HS-5 (cell line): ENCODE measurements at regions not wholly inside any gene's neighbourhood (a gene's known extent, or its start where the extent isn't known, plus 50 kb on each side); places are given as distances from the start of the nearest gene placed in this dataset.

Experiments used
- DNase-seq: peaks from one replicate; pipeline ENCODE4 v3.0.0-alpha.2; 2012; ENCODE audit warnings: low read depth

DNA sequence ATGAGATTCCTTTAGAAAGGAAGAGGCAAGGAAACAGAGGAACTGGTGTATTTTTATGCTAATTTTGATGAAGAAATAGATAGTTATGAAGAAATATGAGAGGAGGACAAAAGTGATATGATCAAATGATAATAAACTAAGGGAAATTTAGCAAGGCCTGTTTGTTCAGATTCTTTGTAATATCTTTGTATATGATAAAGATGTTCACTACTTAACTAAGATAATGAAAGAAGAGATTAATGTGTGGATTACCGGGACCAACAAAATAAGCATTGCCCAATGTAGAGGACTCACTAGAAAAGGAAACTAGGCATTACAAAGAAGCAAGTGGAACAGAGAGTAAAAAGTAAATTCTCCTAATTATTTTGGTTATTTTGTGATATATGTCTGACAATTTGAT is 99.0 kb upstream of the FIGN start:
- no peak for DNase-seq

DNA sequence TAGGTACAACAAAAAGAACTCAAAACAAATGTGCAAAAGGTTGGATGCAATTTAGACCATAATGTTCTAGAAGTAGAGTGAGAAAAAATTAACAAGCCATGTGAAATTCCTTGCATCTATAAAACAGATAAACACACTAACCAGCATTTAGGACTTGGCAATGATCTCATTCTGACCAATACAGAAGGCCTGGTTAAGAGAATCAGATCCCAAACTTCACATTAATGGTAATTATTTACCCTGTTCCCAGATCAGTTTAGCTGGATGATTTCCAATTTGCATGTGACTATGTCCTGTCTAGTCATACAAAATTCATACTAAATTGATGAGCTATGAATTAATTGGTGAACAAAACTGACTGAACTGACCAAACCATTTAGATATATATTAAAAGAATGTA is 98.4 kb upstream of the FIGN start:
- no peak for DNase-seq

DNA sequence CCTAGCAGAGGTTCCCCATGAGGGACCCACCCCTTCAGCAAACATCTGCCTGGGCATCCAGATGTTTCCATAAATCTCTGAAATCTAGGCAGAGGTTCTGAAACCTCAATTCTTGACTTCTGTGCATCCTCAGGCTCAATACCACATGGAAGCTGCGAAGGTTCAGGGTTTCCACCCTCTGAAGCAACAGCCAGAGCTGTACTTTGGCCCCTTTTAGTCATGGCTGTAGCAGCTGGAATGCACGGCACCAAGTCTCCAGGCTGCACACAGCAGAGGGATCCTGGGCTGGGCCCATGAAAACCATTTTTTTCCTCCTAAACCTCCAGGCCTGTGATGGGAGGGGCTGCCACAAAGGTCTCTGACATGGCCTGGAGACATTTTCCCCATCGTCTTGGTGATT is 93.0 kb upstream of the FIGN start:
- no peak for DNase-seq

DNA sequence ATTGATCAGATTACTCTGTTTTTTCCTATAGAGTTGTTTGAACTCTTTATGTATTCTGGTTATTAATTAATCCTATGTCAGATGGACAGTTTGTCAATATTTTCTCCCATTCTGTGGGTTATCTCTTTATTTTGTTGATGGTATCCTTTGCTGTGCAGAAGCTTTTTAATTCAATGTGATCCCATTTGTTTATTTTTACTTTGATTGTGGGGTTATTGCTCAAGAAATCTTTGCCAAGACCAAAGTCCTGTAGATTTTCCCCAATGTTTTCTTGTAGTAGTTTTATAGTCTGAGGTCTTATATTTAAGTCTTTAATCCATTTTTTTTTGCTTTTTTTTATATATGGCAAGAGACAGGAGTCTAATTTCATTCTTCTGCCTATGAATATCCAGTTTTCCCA is 86.2 kb upstream of the FIGN start:
- DNase-seq = no peak

DNA sequence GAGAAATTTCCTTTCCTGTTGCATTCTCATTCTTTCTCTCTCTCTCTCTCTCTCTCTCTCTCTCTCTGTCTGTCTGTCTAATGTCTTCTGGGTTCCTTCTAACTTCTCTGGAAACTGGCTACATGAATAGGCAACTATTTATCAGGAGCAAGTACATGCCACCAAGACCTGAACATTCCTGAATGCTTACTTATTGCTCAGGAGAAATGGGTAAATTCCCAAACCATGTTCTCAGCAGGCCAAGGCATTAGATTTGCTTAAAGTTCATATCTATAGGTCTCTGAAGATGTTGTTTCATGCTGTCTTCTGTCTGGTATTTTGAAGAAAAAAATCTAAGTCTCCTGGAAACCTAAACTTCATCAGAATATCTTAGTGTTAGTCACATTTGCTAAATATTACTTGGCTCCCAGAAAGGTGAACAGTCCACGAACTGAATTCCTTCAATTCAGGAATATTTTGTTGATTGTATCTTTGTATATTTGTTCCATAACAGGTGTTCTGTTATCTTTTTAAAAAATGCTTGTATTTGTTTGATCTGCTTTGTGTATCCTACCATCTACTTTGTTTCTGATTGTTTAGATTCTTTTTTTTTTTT is 77.2 kb upstream of the FIGN start:
- no peak for DNase-seq

DNA sequence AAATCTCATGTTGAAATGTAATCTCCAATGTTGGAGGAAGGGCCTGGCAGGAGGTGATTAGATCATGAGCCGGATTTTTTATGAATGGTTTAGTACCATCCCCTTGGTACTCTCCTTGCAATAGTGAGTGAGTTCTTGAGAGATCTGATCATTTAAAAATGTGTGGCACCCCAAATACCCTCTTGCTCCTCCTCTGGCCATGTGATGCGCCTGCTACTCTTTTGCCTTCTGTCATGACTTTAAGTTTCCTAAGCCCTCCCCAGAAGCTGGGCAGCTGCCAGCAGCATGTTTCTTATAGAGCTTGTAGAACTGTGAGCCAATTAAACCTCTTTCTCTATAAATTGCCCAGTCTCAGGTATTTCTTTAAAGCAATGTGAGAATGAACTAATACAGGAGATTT is 72.6 kb upstream of the FIGN start:
- DNase-seq = no peak

DNA sequence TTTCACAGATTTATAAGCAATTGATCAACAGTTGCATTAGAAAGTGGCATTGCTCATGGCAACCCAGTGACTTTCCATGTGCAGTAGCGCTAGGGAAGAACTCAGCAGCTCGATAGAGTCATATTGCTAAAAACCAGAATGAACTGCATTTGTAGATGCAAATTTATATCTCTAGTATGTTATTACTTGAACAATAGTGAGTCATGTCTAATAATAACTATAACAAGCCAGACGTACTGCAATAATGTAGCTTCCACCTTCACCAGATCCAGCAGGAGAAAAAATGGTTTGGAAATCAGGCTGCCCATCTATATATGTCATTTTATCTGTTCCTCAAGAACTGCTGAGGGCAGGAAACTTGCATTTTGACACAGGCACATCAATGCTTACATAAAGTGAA is 66.5 kb upstream of the FIGN start:
- no peak for DNase-seq

DNA sequence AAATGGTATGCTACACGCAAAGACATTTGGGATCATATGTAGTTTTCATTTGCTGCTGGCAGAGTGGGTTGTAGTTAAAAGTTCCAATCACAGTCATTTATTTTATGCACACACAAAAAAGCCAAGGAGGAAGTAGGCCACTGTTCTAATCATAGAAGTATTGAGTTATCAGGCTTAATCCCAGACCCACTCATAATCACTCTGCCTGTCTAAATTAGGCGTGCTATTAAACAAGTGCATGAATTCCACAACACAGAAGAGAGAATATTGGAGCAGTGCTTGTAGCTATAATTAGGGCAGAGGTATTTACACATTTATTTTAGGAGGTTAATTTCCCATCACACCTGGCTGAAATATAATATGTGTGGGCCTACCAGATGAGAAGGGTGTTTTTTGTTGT is 65.7 kb upstream of the FIGN start:
- no peak for DNase-seq

DNA sequence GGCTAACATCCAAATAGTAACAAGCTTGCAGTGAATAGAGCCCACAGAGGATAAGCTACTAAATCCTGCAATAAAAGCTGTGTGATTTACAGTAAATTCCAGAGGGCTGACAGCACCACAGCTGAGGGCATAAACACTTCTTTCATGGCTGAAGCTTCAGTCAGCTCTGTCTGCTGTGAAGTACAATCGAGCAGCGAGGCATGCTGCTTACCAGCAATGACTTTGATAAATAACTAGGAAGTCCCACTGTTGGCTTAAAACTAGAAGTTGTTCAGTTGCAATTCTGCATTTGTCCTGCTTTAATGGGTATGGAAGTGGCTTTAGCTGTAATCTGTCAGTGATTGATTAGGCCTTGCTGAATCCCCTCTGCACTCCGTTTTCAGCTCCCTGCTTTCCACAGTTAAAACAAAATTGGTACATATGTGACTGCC is 65.2 kb upstream of the FIGN start:
- no peak for DNase-seq

DNA sequence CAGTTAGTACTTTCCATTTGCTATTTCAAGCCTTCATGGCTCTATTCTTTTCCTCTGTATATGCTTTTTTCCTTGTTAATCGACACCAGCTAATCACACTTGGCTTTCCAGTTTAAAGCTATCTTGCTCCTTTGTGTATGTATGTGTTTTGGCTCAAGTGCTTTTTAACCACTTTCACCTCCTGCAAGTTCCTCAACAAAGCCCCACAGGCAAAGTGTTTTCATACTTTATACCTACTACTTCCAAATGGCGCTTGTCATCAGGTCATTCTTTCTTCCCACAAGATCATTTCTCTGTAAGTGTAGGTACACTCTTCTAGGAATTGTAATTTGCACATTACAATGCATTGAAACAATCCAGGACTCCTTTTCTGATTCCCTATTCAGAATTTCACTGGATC is 64.0 kb upstream of the FIGN start:
- no peak for DNase-seq

DNA sequence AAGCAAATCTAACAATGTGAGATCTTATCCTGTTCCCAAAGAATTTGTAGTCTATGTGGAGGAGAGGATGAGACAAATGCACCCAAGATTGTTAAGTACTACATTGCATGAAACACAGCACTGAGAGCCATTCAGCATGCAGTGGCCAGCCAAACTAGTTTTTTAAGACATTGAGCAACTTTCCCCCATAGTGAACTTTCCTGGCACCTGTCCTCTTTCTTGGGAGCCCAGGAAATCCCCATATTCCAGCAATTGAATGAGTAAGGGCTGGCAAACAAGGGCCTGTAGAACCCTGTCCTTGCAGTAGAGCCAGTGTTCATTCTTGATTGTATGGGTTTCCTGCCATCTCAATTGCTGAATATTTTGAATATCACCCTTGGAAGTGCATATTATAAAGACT is 58.8 kb upstream of the FIGN start:
- DNase-seq = no peak
